ENCODE measurements at regions not wholly inside any gene's neighbourhood (a gene's known extent, or its start where the extent isn't known, plus 50 kb on each side); places are given as distances from the start of the nearest gene placed in this dataset.
"Not testable (repeated sequence)": the region's sequence is repeated elsewhere in the genome, so short reads cannot be mapped to it uniquely, and the experiment has no call there.

GRCh38 chr12:88868050-88868449 lies 287.8 kb upstream of the KITLG start:
- no peak for DNase-seq

GRCh38 chr12:88867510-88867909 lies 287.2 kb upstream of the KITLG start:
- DNase-seq = no peak

GRCh38 chr12:88866881-88867280 lies 286.6 kb upstream of the KITLG start:
- DNase-seq = no peak

- DNase-seq = no peak
Observed at GRCh38 chr12:88865537-88865936, 285.3 kb upstream of the KITLG start.

GRCh38 chr12:88860851-88861250 lies 280.6 kb upstream of the KITLG start:
- no peak for DNase-seq

GRCh38 chr12:88856201-88856600 lies 275.9 kb upstream of the KITLG start:
- no peak for DNase-seq

GRCh38 chr12:88855301-88855700 lies 275.0 kb upstream of the KITLG start:
- no peak for DNase-seq

GRCh38 chr12:88854260-88854659 lies 274.0 kb upstream of the KITLG start:
- DNase-seq = no peak

GRCh38 chr12:88847246-88847645 lies 267.0 kb upstream of the KITLG start:
- DNase-seq = not testable (repeated sequence)

- DNase-seq = no peak
Observed at GRCh38 chr12:88844426-88844825, 264.2 kb upstream of the KITLG start.

- no peak for DNase-seq
Observed at GRCh38 chr12:88842314-88842713, 262.0 kb upstream of the KITLG start.

GRCh38 chr12:88839486-88839885 lies 259.2 kb upstream of the KITLG start:
- no peak for DNase-seq

GRCh38 chr12:88836156-88836555 lies 255.9 kb upstream of the KITLG start:
- no peak for DNase-seq

GRCh38 chr12:88834226-88834625 lies 254.0 kb upstream of the KITLG start:
- no peak for DNase-seq

- no peak for DNase-seq
Observed at GRCh38 chr12:88833641-88834116, 253.4 kb upstream of the KITLG start.

GRCh38 chr12:88828537-88828936 lies 248.3 kb upstream of the KITLG start:
- not testable (repeated sequence) for DNase-seq

GRCh38 chr12:88820012-88820411 lies 239.7 kb upstream of the KITLG start:
- DNase-seq = no peak

GRCh38 chr12:88816201-88816600 lies 235.9 kb upstream of the KITLG start:
- no peak for DNase-seq

GRCh38 chr12:88814779-88815178 lies 234.5 kb upstream of the KITLG start:
- DNase-seq = no peak

- DNase-seq = no peak
Observed at GRCh38 chr12:88812610-88813009, 232.3 kb upstream of the KITLG start.

GRCh38 chr12:88810806-88811205 lies 230.5 kb upstream of the KITLG start:
- DNase-seq = no peak

GRCh38 chr12:88809841-88810240 lies 229.6 kb upstream of the KITLG start:
- not testable (repeated sequence) for DNase-seq

- no peak for DNase-seq
Observed at GRCh38 chr12:88805692-88806091, 225.4 kb upstream of the KITLG start.

GRCh38 chr12:88805286-88805685 lies 225.0 kb upstream of the KITLG start:
- DNase-seq = no peak

GRCh38 chr12:88802096-88802706 lies 221.9 kb upstream of the KITLG start:
- no peak for DNase-seq

All from activated CD8-positive, alpha-beta memory T cell treated with anti-CD3 and anti-CD28 coated beads, Interleukin-2, amount 50 U/mL, for 4 hours (primary cell).